Parathyroid adenoma (tissue), 2 donors: ENCODE measurements at regions not wholly inside any gene's neighbourhood (a gene's known extent, or its start where the extent isn't known, plus 50 kb on each side); places are given as distances from the start of the nearest gene placed in this dataset.

ENCODE experiments used
- H2AFZ ChIP-seq: fragments of 300-600 bp; sonication (generic); one replicate; pipeline ENCODE4 v1.7.0; 2017; ENCODE audit warnings: antibody characterized with exemption, mild to moderate bottlenecking
- H3K27ac ChIP-seq: fragments of 300-600 bp; sonication (generic); one replicate; pipeline ENCODE4 v1.7.0; 2017
- H3K27me3 ChIP-seq: fragments of 300-600 bp; sonication (generic); one replicate; pipeline ENCODE4 v1.7.0; 2017; ENCODE audit warnings: low read length; ENCODE audit not compliant: control insufficient read depth, insufficient read depth
- H3K36me3 ChIP-seq: fragments of 300-600 bp; sonication (generic); one replicate; pipeline ENCODE4 v1.7.0; 2017; ENCODE audit warnings: low read length; ENCODE audit not compliant: control insufficient read depth, insufficient read depth
- H3K4me1 ChIP-seq: fragments of 300-600 bp; sonication (generic); one replicate; pipeline ENCODE4 v1.7.0; 2017; ENCODE audit warnings: control low read depth
- H3K4me2 ChIP-seq: fragments of 300-600 bp; sonication (generic); one replicate; pipeline ENCODE4 v1.7.0; 2017; ENCODE audit warnings: low read length
- H3K4me3 ChIP-seq: fragments of 300-600 bp; sonication (generic); one replicate; pipeline ENCODE4 v1.7.0; 2017; ENCODE audit warnings: low read depth, low read length
- H3K79me2 ChIP-seq: fragments of 300-600 bp; sonication (generic); one replicate; pipeline ENCODE4 v1.7.0; 2017; ENCODE audit warnings: control low read depth
- H3K9ac ChIP-seq: fragments of 300-600 bp; sonication (generic); one replicate; pipeline ENCODE4 v1.7.0; 2017; ENCODE audit warnings: mild to moderate bottlenecking
- H3K9me3 ChIP-seq: fragments of 300-600 bp; sonication (generic); one replicate; pipeline ENCODE4 v1.7.0; 2017; ENCODE audit warnings: low read length; ENCODE audit not compliant: control insufficient read depth
- CTCF ChIP-seq: fragments of 300-600 bp; sonication (generic); IDR thresholded peaks from one replicate; pipeline ENCODE4 v1.7.0; 2017; ENCODE audit warnings: antibody characterized with exemption, mild to moderate bottlenecking
- donor health status: primary hyperparathyroidism.

GRCh38 chr5:133744051-133744959, 132.0 kb upstream of the FSTL4 start:
- Histone ChIP-seq H3K9me3 (no peaks in the 10 kb centered on the region), H3K9ac (no peak overlapping the region), H3K79me2 (no peaks in the 10 kb centered on the region), H3K27me3 (no peaks in the 10 kb centered on the region), H2AFZ (no peak overlapping the region), H3K4me1 (peaks cover 6% of the 10 kb centered on the region), H3K4me3 (no peak overlapping the region), H3K36me3 (no peaks in the 10 kb centered on the region), H3K4me2 (no peak overlapping the region), H3K27ac (peak overlapping the region; percentile 22)
- no peak for TF ChIP-seq CTCF

- no peak overlapping the region for H3K4me2 ChIP-seq
- no peaks in the 10 kb centered on the region for H3K36me3 ChIP-seq
- H3K27ac ChIP-seq, result no peak overlapping the region
- peaks cover 6% of the 10 kb centered on the region for H3K4me1 ChIP-seq
- H3K4me3 ChIP-seq, result no peak overlapping the region
- H3K9me3 ChIP-seq, result no peaks in the 10 kb centered on the region
- H2AFZ ChIP-seq, result no peak overlapping the region
- no peak for TF ChIP-seq CTCF
- no peak overlapping the region for H3K9ac ChIP-seq
- H3K79me2 ChIP-seq, result no peaks in the 10 kb centered on the region
- no peaks in the 10 kb centered on the region for H3K27me3 ChIP-seq
Observed at GRCh38 chr5:133742431-133742988, 130.2 kb upstream of the FSTL4 start.

GRCh38 chr5:133741818-133742355, 129.5 kb upstream of the FSTL4 start:
- Histone ChIP-seq H2AFZ (no peak overlapping the region), H3K27ac (no peak overlapping the region), H3K79me2 (no peaks in the 10 kb centered on the region), H3K9me3 (no peaks in the 10 kb centered on the region), H3K27me3 (no peaks in the 10 kb centered on the region), H3K36me3 (no peaks in the 10 kb centered on the region), H3K4me2 (no peak overlapping the region), H3K9ac (no peak overlapping the region), H3K4me1 (peaks cover 6% of the 10 kb centered on the region), H3K4me3 (no peak overlapping the region)
- TF ChIP-seq CTCF, result no peak

- H3K36me3 ChIP-seq, result no peaks in the 10 kb centered on the region
- no peak overlapping the region for H2AFZ ChIP-seq
- H3K27me3 ChIP-seq, result no peaks in the 10 kb centered on the region
- TF ChIP-seq CTCF, result no peak
- peaks cover 6% of the 10 kb centered on the region for H3K4me1 ChIP-seq
- H3K9me3 ChIP-seq, result no peaks in the 10 kb centered on the region
- H3K4me2 ChIP-seq, result no peak overlapping the region
- H3K79me2 ChIP-seq, result no peaks in the 10 kb centered on the region
- no peak overlapping the region for H3K4me3 ChIP-seq
- H3K9ac ChIP-seq, result no peak overlapping the region
- H3K27ac ChIP-seq, result no peak overlapping the region
Observed at GRCh38 chr5:133741396-133741795, 129.1 kb upstream of the FSTL4 start.
